SK-N-MC (cell line): ENCODE measurements at regions not wholly inside any gene's neighbourhood (a gene's known extent, or its start where the extent isn't known, plus 50 kb on each side); places are given as distances from the start of the nearest gene placed in this dataset.

Experiments
- DNase-seq: peaks from one replicate; pipeline ENCODE4 v3.0.0-alpha.2; 2011; ENCODE audit warnings: low read depth, low spot score
- H3K27ac ChIP-seq: fragments of 200-600 bp; sonication (generic); 2 replicates; pipeline ENCODE4 v1.5.1; 2016; ENCODE audit warnings: mixed run types
- H3K36me3 ChIP-seq: fragments of 200-600 bp; sonication (generic); 2 replicates; pipeline ENCODE4 v1.6.1; 2017; ENCODE audit warnings: antibody characterized with exemption, low read length, mixed read lengths; ENCODE audit not compliant: insufficient read depth
- H3K4me3 ChIP-seq: fragments of 200-600 bp; sonication (generic); 2 replicates; pipeline ENCODE4 v1.5.1; 2016
- H3K9ac ChIP-seq: fragments of 200-600 bp; sonication (generic); 2 replicates; pipeline ENCODE4 v1.8.0; 2017; ENCODE audit warnings: mixed run types, mixed read lengths; ENCODE audit not compliant: insufficient read length
- H3K9me3 ChIP-seq: fragments of 200-600 bp; sonication (generic); 2 replicates; pipeline ENCODE4 v1.6.1; 2017; ENCODE audit warnings: low read depth, mild to moderate bottlenecking, antibody characterized with exemption, low read length, moderate library complexity, mixed read lengths
- EZH2 ChIP-seq: fragments of 200-600 bp; sonication (generic); IDR thresholded peaks from one replicate; pipeline ENCODE4 v1.6.1; 2017; ENCODE audit warnings: antibody characterized with exemption
- FOXP2 ChIP-seq: optimal IDR thresholded peaks from 2 replicates; pipeline ENCODE3; 2011; ENCODE audit warnings: mild to moderate bottlenecking, moderate library complexity; ENCODE audit not compliant: insufficient read depth; ENCODE audit errors: extremely low read length, control extremely low read depth
- POLR2AphosphoS5 ChIP-seq: IDR thresholded peaks from 2 replicates; pipeline ENCODE4 v1.6.1; 2012; ENCODE audit warnings: mild to moderate bottlenecking, low read depth, low read length, borderline replicate concordance

GRCh38 chr5:2995035-2995434, 243.6 kb upstream of the IRX2 start:
- H3K27ac ChIP-seq = no peak overlapping the region
- no peak overlapping the region for H3K4me3 ChIP-seq
- H3K9me3 ChIP-seq = no peaks in the 10 kb centered on the region
- no peaks in the 10 kb centered on the region for H3K36me3 ChIP-seq
- H3K9ac ChIP-seq = no peak overlapping the region
- TF ChIP-seq FOXP2 = no peak
- TF ChIP-seq EZH2 = no peak
- TF ChIP-seq POLR2AphosphoS5 = no peak
- DNase-seq = no peak

GRCh38 chr5:2993771-2994170, 242.3 kb upstream of the IRX2 start:
- Histone ChIP-seq H3K4me3 (no peak overlapping the region), H3K27ac (no peak overlapping the region), H3K9me3 (no peaks in the 10 kb centered on the region), H3K9ac (no peak overlapping the region), H3K36me3 (no peaks in the 10 kb centered on the region)
- no peak for DNase-seq
- TF ChIP-seq EZH2 (no peak), POLR2AphosphoS5 (no peak), FOXP2 (no peak)

GRCh38 chr5:2993301-2993700, 241.8 kb upstream of the IRX2 start:
- Histone ChIP-seq H3K36me3 (no peaks in the 10 kb centered on the region), H3K27ac (no peak overlapping the region), H3K4me3 (no peak overlapping the region), H3K9ac (no peak overlapping the region), H3K9me3 (no peaks in the 10 kb centered on the region)
- DNase-seq = no peak
- no peak for TF ChIP-seq EZH2
- no peak for TF ChIP-seq FOXP2
- no peak for TF ChIP-seq POLR2AphosphoS5

- H3K27ac ChIP-seq = no peak overlapping the region
- H3K9ac ChIP-seq = no peak overlapping the region
- no peak for TF ChIP-seq POLR2AphosphoS5
- no peak for TF ChIP-seq FOXP2
- TF ChIP-seq EZH2 = no peak
- H3K9me3 ChIP-seq = no peaks in the 10 kb centered on the region
- H3K36me3 ChIP-seq = no peaks in the 10 kb centered on the region
- DNase-seq = no peak
- H3K4me3 ChIP-seq = no peak overlapping the region
Observed at GRCh38 chr5:2992806-2993205, 241.3 kb upstream of the IRX2 start.

GRCh38 chr5:2991884-2992283, 240.4 kb upstream of the IRX2 start:
- Histone ChIP-seq H3K9me3 (no peaks in the 10 kb centered on the region), H3K4me3 (no peak overlapping the region)
- DNase-seq = no peak

GRCh38 chr5:2989517-2989916, 238.0 kb upstream of the IRX2 start:
- no peaks in the 10 kb centered on the region for H3K36me3 ChIP-seq
- no peak overlapping the region for H3K27ac ChIP-seq
- no peaks in the 10 kb centered on the region for H3K9me3 ChIP-seq
- no peak for DNase-seq
- H3K9ac ChIP-seq = no peak overlapping the region
- TF ChIP-seq EZH2 = no peak
- TF ChIP-seq POLR2AphosphoS5 = no peak
- no peak for TF ChIP-seq FOXP2
- H3K4me3 ChIP-seq = no peak overlapping the region

More at GRCh38 chr5:2991884-2992283, 240.4 kb upstream of the IRX2 start:
- no peaks in the 10 kb centered on the region for H3K36me3 ChIP-seq
- H3K27ac ChIP-seq = no peak overlapping the region
- TF ChIP-seq POLR2AphosphoS5 (no peak), EZH2 (no peak), FOXP2 (no peak)
- no peak overlapping the region for H3K9ac ChIP-seq

GRCh38 chr5:2986301-2986700, 234.8 kb upstream of the IRX2 start:
- H3K27ac ChIP-seq = no peak overlapping the region
- H3K36me3 ChIP-seq = no peaks in the 10 kb centered on the region
- no peaks in the 10 kb centered on the region for H3K9me3 ChIP-seq
- no peak for DNase-seq
- TF ChIP-seq EZH2 (no peak), FOXP2 (no peak), POLR2AphosphoS5 (no peak)
- no peak overlapping the region for H3K4me3 ChIP-seq
- no peak overlapping the region for H3K9ac ChIP-seq

GRCh38 chr5:2985718-2986117, 234.2 kb upstream of the IRX2 start:
- TF ChIP-seq POLR2AphosphoS5 (no peak), FOXP2 (no peak), EZH2 (no peak)
- Histone ChIP-seq H3K9ac (no peak overlapping the region), H3K36me3 (no peaks in the 10 kb centered on the region), H3K4me3 (no peak overlapping the region), H3K27ac (no peak overlapping the region), H3K9me3 (no peaks in the 10 kb centered on the region)
- DNase-seq = no peak

- TF ChIP-seq FOXP2 (no peak), EZH2 (no peak), POLR2AphosphoS5 (no peak)
- Histone ChIP-seq H3K36me3 (no peaks in the 10 kb centered on the region), H3K4me3 (no peak overlapping the region), H3K9me3 (no peaks in the 10 kb centered on the region), H3K27ac (no peak overlapping the region), H3K9ac (no peak overlapping the region)
- no peak for DNase-seq
Observed at GRCh38 chr5:2983583-2984300, 232.3 kb upstream of the IRX2 start.
